ENCODE measurements at regions not wholly inside any gene's neighbourhood (a gene's known extent, or its start where the extent isn't known, plus 50 kb on each side); places are given as distances from the start of the nearest gene placed in this dataset.

DNA sequence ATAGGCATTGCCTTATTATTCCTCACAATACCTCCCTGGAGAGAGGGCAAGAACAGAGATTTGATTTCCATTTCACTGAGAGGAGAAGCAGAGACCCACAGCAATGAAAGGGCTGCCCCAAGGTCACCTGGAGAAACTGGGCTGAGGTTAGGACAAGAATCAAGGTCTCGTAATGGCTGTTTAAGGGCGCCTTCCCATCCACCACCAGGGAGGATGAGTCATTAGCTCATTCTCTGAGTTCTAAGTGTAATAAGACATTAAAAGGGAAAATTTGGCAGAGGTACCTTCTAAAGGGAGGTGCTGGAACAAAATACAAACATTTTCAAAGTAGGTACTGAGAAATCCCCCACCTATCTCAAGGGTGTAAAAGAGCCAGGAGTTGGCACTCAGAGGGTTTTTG is 52.6 kb upstream of the TCERG1 start:
- no peaks in the 10 kb centered on the region for H3F3A ChIP-seq (replicated peaks; ENCODE audit: insufficient read depth)
- ChIA-PET CTCF (interaction anchor here (1.0 to 1.3 kb wide), 3 partner anchors 13 to 32 kb away, joined by 3 read pairs; no protein-coding TSS in a partner anchor), POLR2A (no interaction called here)
- no peak overlapping the region for H3K4me2 ChIP-seq
- no peaks in the 10 kb centered on the region for H4K20me1 ChIP-seq (ENCODE audit: insufficient read depth)
- no peaks in the 10 kb centered on the region for H3K9me3 ChIP-seq
- no peak overlapping the region for H3K9ac ChIP-seq
- H3K9me2 ChIP-seq: no peaks in the 10 kb centered on the region
- no peaks in the 10 kb centered on the region for H3K79me2 ChIP-seq (ENCODE audit: insufficient read depth)
- no peak for DNase-seq
- 45% methylated on average over 2 of the region's 2 CpGs for WGBS (ENCODE audit: low lambda C conversion rate)
- TF ChIP-seq SIN3A (IDR thresholded peaks at IDR 0.05; ENCODE audit: borderline replicate concordance, low read depth, low read length): no peak
- no peaks in the 10 kb centered on the region for H3K4me1 ChIP-seq (ENCODE audit: control insufficient read depth in 1 of 2, insufficient read depth in 2 of 2, low read depth in 1 of 2, low read length in 1 of 2)
- H2AFZ ChIP-seq (ENCODE audit: low read depth): no peak overlapping the region
- no peak overlapping the region for H3K27ac ChIP-seq (ENCODE audit: low read depth in 2 of 2, low read length in 1 of 2)
- peaks cover 19% of the 10 kb centered on the region; the same call in 1 of the 2 replicates for H3K27me3 ChIP-seq (ENCODE audit: insufficient read depth)
- H3K4me3 ChIP-seq (ENCODE audit: low read depth in 2 of 2, low read length in 1 of 2): no peak overlapping the region
- H3K36me3 ChIP-seq (replicated peaks in 1 of 2; ENCODE audit: control insufficient read depth in 1 of 2, insufficient read depth in 2 of 2, low read length in 1 of 2): no peaks in the 10 kb centered on the region

DNA sequence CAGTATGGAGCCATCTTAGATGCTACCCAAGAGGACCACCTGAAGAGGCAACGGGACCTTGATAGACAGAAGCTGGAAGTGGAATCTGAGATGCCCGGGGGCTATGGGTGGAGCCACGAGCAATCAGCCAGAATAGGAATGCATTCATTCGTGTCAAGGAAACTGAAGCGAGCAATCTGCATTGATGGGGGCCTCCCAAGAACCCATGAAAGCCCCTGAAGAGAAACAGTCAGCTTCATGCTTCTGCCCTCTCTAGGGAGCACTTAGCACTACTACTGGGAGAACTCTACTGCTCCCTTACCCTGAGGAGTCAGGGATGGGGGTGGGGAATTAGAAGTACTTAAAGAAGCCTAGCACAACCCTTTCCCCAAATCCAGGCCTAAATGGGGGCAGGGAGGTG is 51.9 kb upstream of the TCERG1 start:
- H3K9me3 ChIP-seq: no peaks in the 10 kb centered on the region
- H2AFZ ChIP-seq (ENCODE audit: low read depth): no peak overlapping the region
- H3K4me1 ChIP-seq (ENCODE audit: control insufficient read depth in 1 of 2, insufficient read depth in 2 of 2, low read depth in 1 of 2, low read length in 1 of 2): no peaks in the 10 kb centered on the region
- no peak overlapping the region for H3K27ac ChIP-seq (ENCODE audit: low read depth in 2 of 2, low read length in 1 of 2)
- 42% methylated on average over 5 of the region's 5 CpGs for WGBS (ENCODE audit: low lambda C conversion rate)
- H3K36me3 ChIP-seq (replicated peaks in 1 of 2; ENCODE audit: control insufficient read depth in 1 of 2, insufficient read depth in 2 of 2, low read length in 1 of 2): no peaks in the 10 kb centered on the region
- CTCF ChIA-PET: no interaction called here
- TF ChIP-seq FOXJ3 (CRISPR knock-in tag; IDR thresholded peaks at IDR 0.05) (no peak), GATA2 (CRISPR knock-in tag; IDR thresholded peaks at IDR 0.05) (no peak), RCOR1 (IDR thresholded peaks at IDR 0.05; ENCODE audit: low read length) (no peak), TEAD4 (IDR thresholded peaks at IDR 0.05; ENCODE audit: borderline replicate concordance, insufficient read depth) (no peak), SMC3 (IDR thresholded peaks at IDR 0.05; ENCODE audit: low read depth, low read length) (no peak), IRF3 (IDR thresholded peaks at IDR 0.05; ENCODE audit: low read depth, low read length) (no peak), RFX5 (IDR thresholded peaks at IDR 0.05; ENCODE audit: low read length) (no peak), TCF12 (IDR thresholded peaks at IDR 0.05) (no peak), CTCF (IDR thresholded peaks at IDR 0.05) (no peak), ELF1 (IDR thresholded peaks at IDR 0.05) (no peak), CHD2 (IDR thresholded peaks at IDR 0.05; ENCODE audit: low read length, partially characterized antibody) (no peak), POLR2AphosphoS5 (IDR thresholded peaks at IDR 0.05; ENCODE audit: low read depth, low read length) (no peak), MAX (IDR thresholded peaks at IDR 0.05; ENCODE audit: low read depth) (no peak)
- H3F3A ChIP-seq (replicated peaks; ENCODE audit: insufficient read depth): no peaks in the 10 kb centered on the region
- no peak overlapping the region for H3K9ac ChIP-seq
- H3K27me3 ChIP-seq (ENCODE audit: insufficient read depth): peaks cover 19% of the 10 kb centered on the region; the same call in 1 of the 2 replicates
- no peaks in the 10 kb centered on the region for H3K79me2 ChIP-seq (ENCODE audit: insufficient read depth)
- H4K20me1 ChIP-seq (ENCODE audit: insufficient read depth): no peaks in the 10 kb centered on the region
- POLR2A ChIA-PET: no interaction called here
- H3K9me2 ChIP-seq: no peaks in the 10 kb centered on the region
- H3K4me3 ChIP-seq (ENCODE audit: low read depth in 2 of 2, low read length in 1 of 2): no peak overlapping the region
- no peak overlapping the region for H3K4me2 ChIP-seq
- DNase-seq: no peak

All from SK-N-SH (cell line).